ENCODE measurements at regions not wholly inside any gene's neighbourhood (a gene's known extent, or its start where the extent isn't known, plus 50 kb on each side); places are given as distances from the start of the nearest gene placed in this dataset.

GRCh38 chr4:74878323-74878722, 54.6 kb upstream of the PARM1 start:
- TF ChIP-seq POLR2AphosphoS5 (IDR thresholded peaks at IDR 0.05) (no peak), CTCF (IDR thresholded peaks at IDR 0.05 in 8 of 11, conservative IDR thresholded peaks at IDR 0.05 in 3 of 11) (no peak), POLR2A (IDR thresholded peaks at IDR 0.05) (no peak)
- peaks cover 0 to 21% (median 6%) of the 10 kb centered on the region in 6 donors for H3K4me1 ChIP-seq
- no peak for DNase-seq
- H3K4me3 ChIP-seq: no peak overlapping the region
- WGBS, 5 donors: 83 to 86% (median 84%) methylated on average over 3 of the region's 3 CpGs
- H3K9me3 ChIP-seq: no peaks in the 10 kb centered on the region
- no peaks in the 10 kb centered on the region for H3K36me3 ChIP-seq
- H3K27me3 ChIP-seq (replicated peaks in 1 of 7): no peaks in the 10 kb centered on the region
- intact Hi-C loops (cut with DNase I; ENCODE audit: low total_unique reads): loop anchor here (10.0 kb wide), 1 partner anchor 686 kb away; no protein-coding TSS in a partner anchor
- H3K27ac ChIP-seq: no peak overlapping the region

- Histone ChIP-seq H3K9me3 (no peaks in the 10 kb centered on the region), H3K4me1 (peaks cover 0 to 21% (median 6%) of the 10 kb centered on the region in 6 donors), H3K27me3 (replicated peaks in 1 of 7) (no peaks in the 10 kb centered on the region), H3K36me3 (no peaks in the 10 kb centered on the region), H3K4me3 (no peak overlapping the region), H3K27ac (no peak overlapping the region)
- intact Hi-C loops (cut with DNase I; ENCODE audit: low total_unique reads): loop anchor here (10.0 kb wide), 1 partner anchor 689 kb away; no protein-coding TSS in a partner anchor
- WGBS, 5 donors: 49 to 66% (median 59%) methylated on average over 2 of the region's 2 CpGs
- DNase-seq: no peak
- TF ChIP-seq POLR2AphosphoS5 (IDR thresholded peaks at IDR 0.05) (no peak), POLR2A (IDR thresholded peaks at IDR 0.05) (no peak), CTCF (IDR thresholded peaks at IDR 0.05 in 8 of 11, conservative IDR thresholded peaks at IDR 0.05 in 3 of 11) (no peak)
Measured at GRCh38 chr4:74875451-74875850, 57.5 kb upstream of the PARM1 start.

DNA sequence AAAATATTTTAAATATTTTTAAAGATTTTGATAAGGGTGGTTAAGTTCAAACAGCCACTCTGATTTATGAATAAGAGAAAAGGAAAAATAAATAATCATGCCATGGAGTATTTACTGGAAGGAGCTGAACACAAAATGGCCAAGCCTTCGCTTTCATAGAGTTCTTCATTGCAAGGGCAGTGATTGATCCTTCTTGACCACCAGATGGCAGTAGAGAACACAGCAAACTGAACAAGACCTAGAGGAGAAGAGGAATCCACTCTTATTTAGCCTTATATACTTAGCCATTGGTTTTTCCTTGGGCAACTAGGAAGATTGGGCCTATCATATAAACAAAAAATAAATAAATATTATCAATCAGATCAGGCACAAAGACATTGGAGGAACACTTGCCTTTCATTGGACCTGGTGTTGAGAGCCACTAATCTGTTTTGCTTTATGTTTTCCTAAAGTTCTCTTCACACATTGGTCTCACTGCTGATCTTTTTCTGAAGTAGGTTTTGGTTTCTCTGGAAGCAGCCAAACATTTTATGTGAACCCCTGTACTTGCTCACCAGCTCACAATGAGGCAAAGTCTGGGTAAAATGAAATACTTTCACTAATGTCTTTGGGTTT, 58.1 kb upstream of the PARM1 start:
- WGBS, 5 donors: 0 to 32% (median 20%) methylated on average over 1 of the region's 1 CpG

More for the DNA sequence above, 58.1 kb upstream of the PARM1 start:
- Histone ChIP-seq H3K9me3 (no peaks in the 10 kb centered on the region), H3K27ac (no peak overlapping the region), H3K27me3 (replicated peaks in 1 of 7) (no peaks in the 10 kb centered on the region), H3K36me3 (no peaks in the 10 kb centered on the region), H3K4me3 (no peak overlapping the region), H3K4me1 (peaks cover 0 to 21% (median 6%) of the 10 kb centered on the region in 6 donors)
- intact Hi-C loops (cut with DNase I; ENCODE audit: low total_unique reads): loop anchor here (10.0 kb wide), 1 partner anchor 690 kb away; no protein-coding TSS in a partner anchor
- no peak for DNase-seq
- no peak for TF ChIP-seq POLR2A (IDR thresholded peaks at IDR 0.05)
- peak; percentile 37 to 89 (median 79) for TF ChIP-seq CTCF (IDR thresholded peaks at IDR 0.05 in 8 of 11, conservative IDR thresholded peaks at IDR 0.05 in 3 of 11)
- no peak for TF ChIP-seq POLR2AphosphoS5 (IDR thresholded peaks at IDR 0.05)
